Fibroblast of mammary gland (primary cell): ENCODE measurements at regions not wholly inside any gene's neighbourhood (a gene's known extent, or its start where the extent isn't known, plus 50 kb on each side); places are given as distances from the start of the nearest gene placed in this dataset.

Experiments used
- DNase-seq: peaks from one replicate; pipeline ENCODE4 v3.0.0-alpha.2; 2010; ENCODE audit warnings: low read depth
- H3K4me3 ChIP-seq: 2 replicates; pipeline ENCODE4 v1.5.1; 2011; ENCODE audit warnings: low read depth, mild to moderate bottlenecking, low read length, moderate library complexity; ENCODE audit not compliant: control insufficient read depth
- TF ChIP-seq, protein P1 (sequence below): conservative IDR thresholded peaks from 2 replicates; pipeline ENCODE4 v1.5.1; 2011; ENCODE audit warnings: low read depth, low read length, inconsistent platforms; ENCODE audit not compliant: control insufficient read depth, insufficient read depth

DNA sequence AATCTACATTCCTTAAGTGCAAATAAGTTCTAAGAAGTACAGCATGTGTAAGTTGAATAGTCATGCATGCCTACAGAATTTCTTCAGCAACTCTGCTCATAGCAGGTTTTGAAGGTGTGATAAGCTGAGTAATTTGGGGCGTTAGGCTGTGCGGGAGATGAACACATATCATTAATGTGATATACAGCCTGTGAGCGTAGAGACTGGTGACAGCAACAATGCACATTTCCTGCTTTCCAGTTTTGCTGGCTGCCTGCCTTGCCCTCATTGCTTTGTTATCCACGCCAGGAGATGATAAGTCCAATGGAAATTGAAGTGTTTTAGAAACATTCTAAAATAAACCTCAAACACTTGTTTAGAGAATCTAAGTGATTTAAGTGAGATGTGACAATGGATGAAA lies 1709.4 kb downstream of the ARAP2 start:
- no peak overlapping the region for H3K4me3 ChIP-seq
- peak; percentile 1 for DNase-seq
- TF ChIP-seq, protein P1, sequence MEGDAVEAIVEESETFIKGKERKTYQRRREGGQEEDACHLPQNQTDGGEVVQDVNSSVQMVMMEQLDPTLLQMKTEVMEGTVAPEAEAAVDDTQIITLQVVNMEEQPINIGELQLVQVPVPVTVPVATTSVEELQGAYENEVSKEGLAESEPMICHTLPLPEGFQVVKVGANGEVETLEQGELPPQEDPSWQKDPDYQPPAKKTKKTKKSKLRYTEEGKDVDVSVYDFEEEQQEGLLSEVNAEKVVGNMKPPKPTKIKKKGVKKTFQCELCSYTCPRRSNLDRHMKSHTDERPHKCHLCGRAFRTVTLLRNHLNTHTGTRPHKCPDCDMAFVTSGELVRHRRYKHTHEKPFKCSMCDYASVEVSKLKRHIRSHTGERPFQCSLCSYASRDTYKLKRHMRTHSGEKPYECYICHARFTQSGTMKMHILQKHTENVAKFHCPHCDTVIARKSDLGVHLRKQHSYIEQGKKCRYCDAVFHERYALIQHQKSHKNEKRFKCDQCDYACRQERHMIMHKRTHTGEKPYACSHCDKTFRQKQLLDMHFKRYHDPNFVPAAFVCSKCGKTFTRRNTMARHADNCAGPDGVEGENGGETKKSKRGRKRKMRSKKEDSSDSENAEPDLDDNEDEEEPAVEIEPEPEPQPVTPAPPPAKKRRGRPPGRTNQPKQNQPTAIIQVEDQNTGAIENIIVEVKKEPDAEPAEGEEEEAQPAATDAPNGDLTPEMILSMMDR, result no peak

DNA sequence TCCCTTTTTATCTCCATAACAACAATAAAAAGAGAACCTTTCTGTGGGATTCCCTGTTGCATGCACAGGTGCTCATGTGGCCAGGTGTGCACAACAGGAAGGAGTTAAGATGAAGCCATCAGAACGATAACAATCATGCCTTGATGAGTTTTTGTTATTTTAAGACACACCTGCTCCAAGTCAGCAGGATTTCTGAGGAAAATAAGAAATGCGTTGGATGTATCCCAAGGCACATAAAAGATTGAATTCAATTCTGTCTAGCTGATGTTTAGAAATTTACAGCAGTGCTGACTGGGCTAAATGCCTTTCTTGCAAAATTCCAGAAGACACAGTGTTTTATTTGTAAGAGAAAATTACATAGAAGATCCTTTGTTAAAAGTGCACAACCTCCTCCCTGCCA lies 1678.2 kb downstream of the ARAP2 start:
- H3K4me3 ChIP-seq, result no peak overlapping the region
- TF ChIP-seq, protein P1, result no peak
- DNase-seq, result no peak

DNA sequence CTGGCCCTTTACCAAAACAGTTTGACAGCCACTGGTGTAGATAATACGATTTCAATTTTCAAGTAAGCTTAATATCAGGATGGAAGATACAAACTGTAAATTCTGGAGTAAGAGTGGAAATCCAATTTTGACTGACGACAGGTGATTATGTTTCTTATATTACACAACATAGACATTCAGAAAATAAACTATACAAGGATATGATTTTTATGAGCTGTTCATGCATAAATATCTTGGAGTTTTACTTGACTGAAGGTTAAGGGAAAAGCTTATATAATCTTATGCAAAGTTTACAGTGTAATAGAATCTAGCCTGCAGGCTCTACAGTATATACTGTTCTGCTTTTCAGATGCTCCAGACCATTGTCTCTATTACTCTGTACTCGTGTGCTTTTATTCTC lies 1672.3 kb downstream of the ARAP2 start:
- DNase-seq, result no peak
- H3K4me3 ChIP-seq, result no peak overlapping the region
- TF ChIP-seq, protein P1, result no peak

DNA sequence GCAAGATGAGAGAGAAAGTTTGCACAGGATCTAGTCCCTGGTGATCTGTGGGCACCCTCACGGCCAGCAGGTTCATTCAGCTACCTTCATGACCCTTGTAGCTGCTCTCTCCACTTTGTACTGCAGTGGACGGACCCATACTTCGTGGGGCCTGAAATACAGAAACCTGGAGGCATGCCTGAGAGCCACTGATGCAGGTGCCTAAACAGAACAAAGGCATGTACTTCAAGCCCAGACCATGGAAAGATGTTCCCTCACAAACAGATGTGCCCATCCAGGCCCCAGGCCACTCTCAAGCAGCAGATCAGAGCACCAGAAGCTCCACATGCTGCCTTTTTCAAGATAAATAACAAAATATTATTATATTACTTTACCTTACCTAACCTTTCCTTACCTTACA lies 1629.0 kb downstream of the ARAP2 start:
- TF ChIP-seq, protein P1, result no peak
- no peak for DNase-seq

DNA sequence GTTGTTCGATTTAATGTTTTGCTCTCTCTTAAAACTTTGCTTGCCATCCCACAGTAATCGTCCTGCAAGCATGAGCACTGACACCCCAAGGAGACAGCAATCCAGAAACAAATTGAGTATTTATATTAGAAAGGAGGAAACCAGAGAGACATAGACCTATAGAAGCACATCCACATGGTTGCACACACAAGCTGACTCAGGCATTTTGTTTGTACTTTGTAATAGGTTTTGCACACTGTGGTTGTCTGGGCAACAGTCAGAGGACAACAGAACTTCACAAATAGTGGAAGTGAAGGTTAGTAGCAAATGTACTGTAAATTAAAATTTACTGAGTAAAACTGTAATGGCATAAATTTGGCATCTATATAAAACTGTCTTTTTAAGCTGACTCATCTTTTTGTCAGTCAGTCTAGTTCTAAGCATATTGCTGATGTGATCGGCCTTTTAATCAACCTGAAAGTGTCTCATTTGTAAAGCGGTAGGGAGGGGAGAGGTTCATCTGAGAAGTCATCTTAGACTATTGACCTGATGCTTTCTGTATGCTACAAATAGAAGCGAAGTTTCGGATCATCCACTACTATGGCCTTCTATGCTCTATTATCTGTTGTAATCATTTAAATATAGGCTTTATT lies 1624.7 kb downstream of the ARAP2 start:
- H3K4me3 ChIP-seq, result no peak overlapping the region
- TF ChIP-seq, protein P1, result no peak
- DNase-seq, result peak; percentile 14

More for the DNA sequence above, 1629.0 kb downstream of the ARAP2 start:
- H3K4me3 ChIP-seq, result no peak overlapping the region

DNA sequence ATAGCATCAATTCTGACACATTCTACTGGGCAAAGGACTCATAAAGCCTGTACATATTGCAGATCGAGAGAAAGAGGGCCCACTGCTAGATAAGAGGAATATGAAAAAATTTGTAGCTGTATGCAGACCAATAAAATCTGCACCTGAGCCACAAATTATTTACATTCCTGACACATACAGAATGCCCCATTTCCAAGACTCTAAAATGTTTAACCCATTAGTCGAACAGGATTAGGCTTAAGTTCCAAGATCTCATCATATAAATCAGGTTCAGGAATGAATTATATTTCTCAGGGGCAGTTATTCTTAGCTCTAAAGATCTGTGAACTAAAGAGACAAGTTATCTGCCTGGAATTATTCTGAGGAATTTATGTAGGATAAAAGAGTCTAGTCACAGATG lies 1615.8 kb downstream of the ARAP2 start:
- no peak for DNase-seq
- TF ChIP-seq, protein P1, result no peak
- H3K4me3 ChIP-seq, result no peak overlapping the region

DNA sequence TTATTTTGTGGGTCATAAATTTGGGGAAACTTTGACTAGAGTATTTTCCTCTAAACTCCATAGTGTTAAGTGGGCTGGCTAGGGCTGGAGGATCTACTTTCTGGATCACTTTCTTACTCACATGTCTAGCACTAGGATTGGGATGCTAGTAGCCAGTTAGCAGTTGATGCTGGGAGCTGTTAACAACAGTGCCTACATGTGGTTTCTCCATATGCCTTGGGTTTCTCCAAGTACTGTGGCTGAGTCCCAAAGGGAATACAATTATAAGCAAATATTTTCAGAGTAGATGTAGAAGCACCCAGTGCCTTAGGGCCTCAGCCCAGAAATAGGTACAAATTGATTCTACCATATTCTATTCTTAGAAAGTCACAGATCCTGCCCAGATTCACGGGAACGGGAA lies 1614.9 kb downstream of the ARAP2 start:
- TF ChIP-seq, protein P1, result no peak

More for the DNA sequence above, 1614.9 kb downstream of the ARAP2 start:
- DNase-seq, result no peak
- no peak overlapping the region for H3K4me3 ChIP-seq
